ENCODE measurements at regions not wholly inside any gene's neighbourhood (a gene's known extent, or its start where the extent isn't known, plus 50 kb on each side); places are given as distances from the start of the nearest gene placed in this dataset.

- Histone ChIP-seq H3K27me3 (replicated peaks in 1 of 4; ENCODE audit: control insufficient read depth in 3 of 4, extremely low read depth in 1 of 4, insufficient read depth in 3 of 4, low read length in 3 of 4) (peaks cover 0 to 4% (median 0%) of the 10 kb centered on the region in 4 experiments; a peak in 2 of 7 replicates), H3K4me3 (ENCODE audit: extremely low read depth in 1 of 4, insufficient read depth in 2 of 4, low read depth in 3 of 4, low read length in 4 of 4) (no peak overlapping the region), H3K9ac (replicated peaks in 1 of 4; ENCODE audit: extremely low read depth in 1 of 4, low read depth in 3 of 4, low read length in 3 of 4) (no peak overlapping the region), H3K27ac (ENCODE audit: low read depth, low read length) (no peak overlapping the region), H2BK15ac (ENCODE audit: low read length) (no peak overlapping the region), H2BK20ac (ENCODE audit: low read length) (no peak overlapping the region), H3K4me2 (ENCODE audit: insufficient read depth in 1 of 2, low read depth in 2 of 2, low read length in 2 of 2) (no peak overlapping the region), H3K23ac (ENCODE audit: insufficient read length) (no peak overlapping the region), H3K9me3 (ENCODE audit: insufficient read depth in 2 of 2, low read depth in 1 of 2, low read length in 1 of 2) (no peaks in the 10 kb centered on the region), H3K79me2 (ENCODE audit: control insufficient read depth in 1 of 2, insufficient read depth in 2 of 2, low read length in 2 of 2) (no peaks in the 10 kb centered on the region), H4K5ac (ENCODE audit: insufficient read length, low read depth, low read length) (no peak overlapping the region), H3K79me1 (ENCODE audit: low read depth, low read length) (no peaks in the 10 kb centered on the region), H2BK120ac (replicated peaks; ENCODE audit: low read depth, low read length) (no peak overlapping the region), H2BK5ac (ENCODE audit: low read depth, low read length) (no peak overlapping the region), H4K8ac (ENCODE audit: extremely low read depth, insufficient read depth, low read length) (no peak overlapping the region), H3K4ac (replicated peaks; ENCODE audit: insufficient read length, low read depth, low read length) (no peak overlapping the region), H3K56ac (replicated peaks; ENCODE audit: insufficient read length, low read depth, low read length) (no peak overlapping the region), H2BK12ac (ENCODE audit: low read depth, low read length) (no peak overlapping the region), H4K20me1 (replicated peaks in 1 of 2; ENCODE audit: control insufficient read depth in 1 of 2, insufficient read depth in 2 of 2, low read length in 2 of 2) (no peaks in the 10 kb centered on the region), H3K23me2 (ENCODE audit: low read depth, low read length) (no peaks in the 10 kb centered on the region; the same call in 1 of the 2 replicates), H3K14ac (ENCODE audit: insufficient read length) (no peak overlapping the region), H3K4me1 (replicated peaks in 1 of 4; ENCODE audit: control insufficient read depth in 3 of 4, insufficient read depth in 4 of 4, low read length in 3 of 4) (peaks cover 0 to 2% (median under 1%) of the 10 kb centered on the region in 4 experiments; a peak in 1 of 7 replicates), H4K91ac (replicated peaks; ENCODE audit: insufficient read length, low read length) (no peak overlapping the region), H2AK5ac (ENCODE audit: low read depth, low read length) (no peak overlapping the region), H2AFZ (ENCODE audit: low read length) (no peak overlapping the region), H3K18ac (ENCODE audit: extremely low read depth, low read length) (no peak overlapping the region; the same call in 1 of the 2 replicates), H3K36me3 (ENCODE audit: control insufficient read depth in 2 of 4, insufficient read depth in 4 of 4, low read length in 3 of 4) (no peaks in the 10 kb centered on the region)
- WGBS, 2 experiments (ENCODE audit: extremely low coverage in 1 of 2, insufficient coverage in 1 of 2, insufficient read length in 1 of 2, insufficient replicate concordance in 2 of 2, low coverage in 1 of 2, low lambda C conversion rate in 2 of 2, missing lambda C conversion rate in 1 of 2) = 69% methylated on average over 4 of the region's 4 CpGs; no CpG with 5 or more reads in 1 of the 2 experiments
- ChIA-PET POLR2A (ENCODE audit: partially characterized antibody) (no interaction called here), CTCF (ENCODE audit: partially characterized antibody) (interaction anchor here (0.8 to 14.2 kb wide), 2 partner anchors 86 to 386 kb away, joined by 3 to 401 read pairs; partner anchors contain the start of gene GPR26)
- TF ChIP-seq CBX5 (IDR thresholded peaks at IDR 0.05; ENCODE audit: low read depth, low read length) = no peak
- no peak for TF ChIP-seq SAP30 (IDR thresholded peaks at IDR 0.05; ENCODE audit: insufficient read depth, insufficient replicate concordance, low read length)
- no peak for TF ChIP-seq BRCA1 (IDR thresholded peaks at IDR 0.05; ENCODE audit: low read depth, low read length)
- no peak for TF ChIP-seq RBBP5 (IDR thresholded peaks at IDR 0.05; ENCODE audit: borderline replicate concordance, low read depth, low read length)
- TF ChIP-seq BCL11A (IDR thresholded peaks at IDR 0.05; ENCODE audit: low read depth in 2 of 2, low read length in 2 of 2) = no peak
- no peak for TF ChIP-seq ATF2 (IDR thresholded peaks at IDR 0.05; ENCODE audit: low read length)
- no peak for TF ChIP-seq TAF7 (optimal IDR thresholded peaks at IDR 0.05; ENCODE audit: borderline replicate concordance, low read depth, low read length)
- no peak for TF ChIP-seq BACH1 (IDR thresholded peaks at IDR 0.05; ENCODE audit: low read length)
- TF ChIP-seq NANOG (IDR thresholded peaks at IDR 0.05; ENCODE audit: insufficient read depth, low read depth, low read length, poor library complexity, severe bottlenecking) = no peak
- TF ChIP-seq SP4 (IDR thresholded peaks at IDR 0.05; ENCODE audit: low read length) = no peak
- TF ChIP-seq TBP (IDR thresholded peaks at IDR 0.05; ENCODE audit: low read depth, low read length) = no peak
- FAIRE-seq (no peak), DNase-seq (ENCODE audit: low read depth in 1 of 2, low spot score in 2 of 2) (peak in 1 of 2 experiments; percentile 33)
Measured at GRCh38 chr10:123577921-123578461, 88.2 kb upstream of the GPR26 start.

Measured in H1 (cell line).